Panc1 (cell line): ENCODE measurements at regions not wholly inside any gene's neighbourhood (a gene's known extent, or its start where the extent isn't known, plus 50 kb on each side); places are given as distances from the start of the nearest gene placed in this dataset.

Experiments
- CTCF ChIP-seq: fragments of 450-650 bp; IDR thresholded peaks from 2 replicates; pipeline ENCODE4 v1.5.1; 2017; ENCODE audit warnings: mild to moderate bottlenecking
- POLR2AphosphoS5 ChIP-seq: IDR thresholded peaks from 2 replicates; pipeline ENCODE4 v1.6.1; 2012; ENCODE audit warnings: mild to moderate bottlenecking, low read depth, low read length, moderate library complexity

DNA sequence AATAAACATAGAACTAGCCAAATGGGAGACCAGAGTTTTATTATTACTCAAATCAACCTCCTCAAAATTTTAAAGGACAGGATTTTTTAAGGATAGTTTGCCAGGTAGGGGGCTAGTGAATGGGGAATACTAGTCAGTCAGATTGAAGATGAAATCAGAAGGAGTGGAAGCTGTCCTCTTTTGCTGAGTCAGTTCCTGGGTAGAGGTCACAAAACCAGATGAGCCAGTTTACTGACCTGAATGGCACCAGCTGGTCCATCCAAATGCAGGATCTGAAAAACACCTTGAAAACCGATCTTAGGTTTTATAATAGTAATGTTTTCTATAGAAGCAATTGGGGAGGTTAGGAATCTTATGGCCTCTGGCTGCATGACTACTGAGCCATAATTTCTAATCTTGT lies 558.2 kb downstream of the PKHD1 start:
- TF ChIP-seq POLR2AphosphoS5 = no peak
- no peak for TF ChIP-seq CTCF
